H1 (cell line): ENCODE measurements at regions not wholly inside any gene's neighbourhood (a gene's known extent, or its start where the extent isn't known, plus 50 kb on each side); places are given as distances from the start of the nearest gene placed in this dataset.

ENCODE experiments used
- ATF3 ChIP-seq: IDR thresholded peaks from 2 replicates; pipeline ENCODE4 v1.6.1; 2011; ENCODE audit warnings: low read depth, mild to moderate bottlenecking, low read length; ENCODE audit not compliant: insufficient read depth
- CHD7 ChIP-seq: fragments of 300-600 bp; sonication (generic); IDR thresholded peaks from 2 replicates; pipeline ENCODE4 v1.7.1; 2012; ENCODE audit warnings: low read length, moderate library complexity, mild to moderate bottlenecking, inconsistent platforms; ENCODE audit not compliant: insufficient replicate concordance
- CTBP2 ChIP-seq: IDR thresholded peaks from 2 replicates; pipeline ENCODE4 v1.7.0; 2011; ENCODE audit warnings: borderline replicate concordance, mild to moderate bottlenecking, moderate library complexity, mixed read lengths, low read length; ENCODE audit not compliant: insufficient read depth, insufficient read length
- EZH2 ChIP-seq: fragments of 200-600 bp; sonication (generic); IDR thresholded peaks from 2 replicates; pipeline ENCODE4 v1.7.1; 2012; ENCODE audit warnings: low read depth, mild to moderate bottlenecking, moderate library complexity, low read length, inconsistent platforms; ENCODE audit not compliant: severe bottlenecking
- FOSL1 ChIP-seq: IDR thresholded peaks from 2 replicates; pipeline ENCODE4 v1.6.1; 2011; ENCODE audit warnings: mild to moderate bottlenecking, low read depth, low read length, moderate library complexity; ENCODE audit not compliant: insufficient read depth
- NRF1 ChIP-seq: IDR thresholded peaks from 2 replicates; pipeline ENCODE4 v1.6.1; 2011; ENCODE audit warnings: mild to moderate bottlenecking, low read depth, low read length, improper control_type of control experiment
- SP1 ChIP-seq: IDR thresholded peaks from 2 replicates; pipeline ENCODE4 v1.6.1; 2011; ENCODE audit warnings: low read depth, low read length
- TF ChIP-seq, protein P1 (sequence below), 3 experiments: IDR thresholded peaks; 1 replicate in 2 of 3; 2 replicates in 1 of 3; pipeline versions ENCODE4 v1.5.1 to v1.6.1; 2011; ENCODE audit warnings: low read length in 3 of 3, mild to moderate bottlenecking in 3 of 3, inconsistent platforms in 2 of 3, low read depth in 1 of 3, moderate library complexity in 1 of 3; ENCODE audit not compliant: insufficient read depth in 1 of 3; ENCODE audit errors: control extremely low read depth in 1 of 3

- TF ChIP-seq CHD7 (no peak), SP1 (no peak), ATF3 (no peak), CTBP2 (no peak), FOSL1 (no peak), NRF1 (no peak), EZH2 (no peak)
- TF ChIP-seq, protein P1, sequence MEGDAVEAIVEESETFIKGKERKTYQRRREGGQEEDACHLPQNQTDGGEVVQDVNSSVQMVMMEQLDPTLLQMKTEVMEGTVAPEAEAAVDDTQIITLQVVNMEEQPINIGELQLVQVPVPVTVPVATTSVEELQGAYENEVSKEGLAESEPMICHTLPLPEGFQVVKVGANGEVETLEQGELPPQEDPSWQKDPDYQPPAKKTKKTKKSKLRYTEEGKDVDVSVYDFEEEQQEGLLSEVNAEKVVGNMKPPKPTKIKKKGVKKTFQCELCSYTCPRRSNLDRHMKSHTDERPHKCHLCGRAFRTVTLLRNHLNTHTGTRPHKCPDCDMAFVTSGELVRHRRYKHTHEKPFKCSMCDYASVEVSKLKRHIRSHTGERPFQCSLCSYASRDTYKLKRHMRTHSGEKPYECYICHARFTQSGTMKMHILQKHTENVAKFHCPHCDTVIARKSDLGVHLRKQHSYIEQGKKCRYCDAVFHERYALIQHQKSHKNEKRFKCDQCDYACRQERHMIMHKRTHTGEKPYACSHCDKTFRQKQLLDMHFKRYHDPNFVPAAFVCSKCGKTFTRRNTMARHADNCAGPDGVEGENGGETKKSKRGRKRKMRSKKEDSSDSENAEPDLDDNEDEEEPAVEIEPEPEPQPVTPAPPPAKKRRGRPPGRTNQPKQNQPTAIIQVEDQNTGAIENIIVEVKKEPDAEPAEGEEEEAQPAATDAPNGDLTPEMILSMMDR (IDR thresholded peaks at IDR 0.05; ENCODE audit: control extremely low read depth in 1 of 3, insufficient read depth in 1 of 3, low read depth in 1 of 3, low read length in 3 of 3) = no peak
These were observed 311.9 kb upstream of the KLHL29 start (continued) for GRCh38 chr2:23073056-23073455.
